ENCODE measurements at regions not wholly inside any gene's neighbourhood (a gene's known extent, or its start where the extent isn't known, plus 50 kb on each side); places are given as distances from the start of the nearest gene placed in this dataset.
"Not testable (repeated sequence)": the region's sequence is repeated elsewhere in the genome, so short reads cannot be mapped to it uniquely, and the experiment has no call there.

DNA sequence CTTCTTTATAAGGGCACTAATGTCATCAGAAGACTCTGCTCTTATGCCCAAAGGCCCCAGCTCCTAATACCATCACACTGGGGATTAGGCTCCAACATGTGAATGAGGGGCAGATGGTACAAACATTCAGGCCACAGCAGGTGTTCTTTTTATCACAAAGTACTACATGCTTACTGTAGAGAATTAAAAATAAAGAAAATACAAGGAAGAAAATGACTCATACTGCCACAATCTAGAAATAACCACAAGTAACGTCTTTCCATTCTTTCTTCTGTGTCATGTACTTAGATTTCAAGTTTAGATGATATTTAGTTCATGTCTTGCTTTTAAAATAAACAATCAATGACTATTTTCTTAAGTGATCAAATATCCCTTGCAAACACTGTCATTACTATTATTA, 100.3 kb upstream of the NEDD4L start:
- H3K9me3 Mint-ChIP-seq: no peaks in the 10 kb centered on the region
- H3K27ac Mint-ChIP-seq: no peak overlapping the region
- no peaks in the 10 kb centered on the region for H3K4me1 Mint-ChIP-seq
- DNase-seq (ENCODE audit: low spot score in 2 of 2): no peak
- no peak for ATAC-seq (ENCODE audit: low read depth)
- H3K4me3 Mint-ChIP-seq: no peak overlapping the region
- H3K36me3 Mint-ChIP-seq: no peaks in the 10 kb centered on the region
- peaks cover 7% of the 10 kb centered on the region for H3K27me3 Mint-ChIP-seq

DNA sequence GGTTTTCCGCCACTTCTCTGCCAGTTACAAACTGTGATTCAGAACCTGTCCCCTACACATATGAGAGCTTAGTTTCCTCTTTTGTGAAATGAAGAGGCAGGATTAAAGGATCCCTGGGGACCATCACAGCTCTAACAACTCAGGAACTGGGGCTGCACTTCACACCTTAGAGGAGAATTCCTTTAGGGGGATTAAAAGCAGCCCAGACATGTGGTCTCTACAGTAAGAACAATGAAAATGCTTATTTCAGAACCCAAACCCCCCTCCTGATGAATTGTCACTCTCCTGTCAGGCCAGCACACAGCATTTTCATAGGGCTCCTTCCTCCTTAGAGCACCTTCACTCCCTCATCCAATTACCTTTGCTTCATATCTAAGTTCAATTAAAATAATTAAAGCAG, 101.5 kb upstream of the NEDD4L start:
- no peaks in the 10 kb centered on the region for H3K4me1 Mint-ChIP-seq
- no peaks in the 10 kb centered on the region for H3K36me3 Mint-ChIP-seq
- peaks cover 8% of the 10 kb centered on the region for H3K27me3 Mint-ChIP-seq
- peak overlapping the region; percentile 24 for H3K27ac Mint-ChIP-seq
- no peaks in the 10 kb centered on the region for H3K9me3 Mint-ChIP-seq
- no peak for DNase-seq (ENCODE audit: low spot score in 2 of 2)
- no peak for ATAC-seq (ENCODE audit: low read depth)
- H3K4me3 Mint-ChIP-seq: no peak overlapping the region

DNA sequence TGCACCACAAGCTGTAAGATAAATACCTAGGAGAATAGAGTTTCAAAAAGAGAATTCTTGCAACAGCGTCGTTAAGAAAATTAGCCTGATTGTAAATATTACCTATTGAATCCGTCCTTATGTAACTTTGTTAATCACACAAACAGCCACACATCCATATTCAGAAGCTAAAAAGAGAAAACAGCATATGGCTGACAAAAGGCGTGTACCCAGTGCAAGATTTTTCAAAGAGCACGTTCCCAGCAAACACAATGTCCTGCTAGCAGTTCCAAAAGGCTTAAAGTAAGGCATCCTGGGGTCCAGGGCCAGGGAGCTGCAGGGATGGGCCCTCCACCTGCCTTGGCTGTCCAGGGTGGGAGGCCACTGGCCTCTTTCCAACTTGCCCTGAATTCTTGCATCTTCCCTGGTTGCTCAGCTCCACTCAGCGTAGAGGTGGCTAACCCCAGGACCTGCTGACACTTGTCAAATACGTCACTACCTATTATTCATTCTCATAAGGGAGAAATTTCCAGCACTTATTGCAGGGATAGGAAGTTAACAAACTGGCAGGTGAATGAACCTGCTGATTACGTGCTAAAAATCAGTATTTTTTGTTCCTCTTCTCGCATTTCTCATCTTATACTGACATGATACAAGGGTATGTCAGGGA, 102.1 kb upstream of the NEDD4L start:
- Mint-ChIP-seq H3K27me3 (peaks cover 8% of the 10 kb centered on the region), H3K27ac (no peak overlapping the region), H3K4me1 (no peaks in the 10 kb centered on the region), H3K36me3 (no peaks in the 10 kb centered on the region), H3K4me3 (no peak overlapping the region), H3K9me3 (no peaks in the 10 kb centered on the region)
- ATAC-seq (ENCODE audit: low read depth) (no peak), DNase-seq (ENCODE audit: low spot score in 2 of 2) (no peak)

DNA sequence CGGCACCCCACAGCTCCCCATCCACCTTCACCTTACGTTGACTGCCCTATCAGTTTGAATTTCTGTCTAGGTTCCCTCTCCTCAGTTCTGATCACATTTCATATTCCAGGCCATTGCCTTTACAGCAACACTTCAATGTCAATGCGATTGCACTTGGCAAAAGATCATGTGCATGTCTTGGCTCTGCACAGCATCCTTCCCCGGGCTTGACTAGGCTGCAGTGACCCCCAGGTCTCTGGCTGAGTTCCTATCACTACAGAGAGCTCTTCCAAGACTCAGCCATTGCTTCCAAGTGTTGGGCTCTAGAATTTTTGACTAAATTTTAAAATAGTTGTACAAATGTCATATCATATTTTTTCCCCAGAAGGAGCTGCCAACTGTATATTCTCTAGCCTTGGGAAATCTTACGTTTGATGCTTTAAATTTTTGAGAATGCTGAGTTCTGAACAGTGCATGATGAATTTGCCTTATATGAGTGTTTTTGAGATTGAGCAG, 103.8 kb upstream of the NEDD4L start:
- Mint-ChIP-seq H3K4me3 (no peak overlapping the region), H3K9me3 (no peaks in the 10 kb centered on the region), H3K36me3 (no peaks in the 10 kb centered on the region), H3K27me3 (peaks cover 8% of the 10 kb centered on the region), H3K4me1 (no peaks in the 10 kb centered on the region), H3K27ac (no peak overlapping the region)
- ATAC-seq (ENCODE audit: low read depth) (no peak), DNase-seq (ENCODE audit: low spot score in 2 of 2) (no peak)

DNA sequence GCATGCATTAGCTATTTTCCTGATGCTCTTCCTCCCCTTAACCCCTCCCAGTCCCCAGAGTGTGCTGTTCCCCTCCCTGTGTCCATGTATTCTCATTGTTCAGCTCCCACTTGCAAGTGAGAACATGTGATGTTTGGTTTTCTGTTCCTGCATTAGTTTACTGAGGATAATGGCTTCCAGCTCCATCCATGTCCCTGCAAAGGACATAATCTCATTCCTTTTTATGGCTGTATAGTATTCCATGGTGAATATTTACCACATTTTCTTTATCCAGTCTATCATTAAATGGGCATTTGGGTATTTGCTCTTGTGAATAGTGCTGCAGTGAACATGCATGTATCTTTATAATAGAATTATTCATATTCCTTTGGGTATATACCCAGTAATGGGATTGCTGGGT, 109.7 kb upstream of the NEDD4L start:
- not testable (repeated sequence) for DNase-seq (ENCODE audit: low spot score in 2 of 2); ATAC-seq (ENCODE audit: low read depth); H3K4me3 Mint-ChIP-seq; H3K4me1 Mint-ChIP-seq; H3K27ac Mint-ChIP-seq; H3K36me3 Mint-ChIP-seq; H3K9me3 Mint-ChIP-seq; H3K27me3 Mint-ChIP-seq

DNA sequence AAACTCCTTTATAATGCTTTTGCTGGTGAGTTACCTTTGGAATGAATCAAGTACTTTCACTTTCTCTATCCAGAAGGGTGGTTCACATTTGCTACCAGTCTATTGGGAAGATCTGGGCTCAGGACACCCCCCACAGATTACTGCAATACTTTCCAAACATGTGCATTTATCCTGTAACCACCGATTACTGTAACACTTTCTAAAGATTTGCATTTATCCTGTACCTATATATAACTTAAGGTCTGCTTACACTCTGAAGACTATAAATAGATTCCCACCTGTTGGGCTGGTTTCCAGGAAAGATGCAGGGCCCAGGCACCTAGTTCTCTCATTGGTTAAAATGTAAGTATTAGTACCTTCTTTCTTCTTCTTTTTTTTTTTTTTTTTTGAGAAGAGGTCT, 113.0 kb upstream of the NEDD4L start:
- Mint-ChIP-seq H3K27me3 (no peaks in the 10 kb centered on the region), H3K9me3 (no peaks in the 10 kb centered on the region), H3K4me3 (no peak overlapping the region), H3K4me1 (peaks cover 7% of the 10 kb centered on the region), H3K36me3 (peaks cover 2% of the 10 kb centered on the region), H3K27ac (no peak overlapping the region)
- DNase-seq (ENCODE audit: low spot score in 2 of 2) (no peak), ATAC-seq (ENCODE audit: low read depth) (peak; percentile 51)

DNA sequence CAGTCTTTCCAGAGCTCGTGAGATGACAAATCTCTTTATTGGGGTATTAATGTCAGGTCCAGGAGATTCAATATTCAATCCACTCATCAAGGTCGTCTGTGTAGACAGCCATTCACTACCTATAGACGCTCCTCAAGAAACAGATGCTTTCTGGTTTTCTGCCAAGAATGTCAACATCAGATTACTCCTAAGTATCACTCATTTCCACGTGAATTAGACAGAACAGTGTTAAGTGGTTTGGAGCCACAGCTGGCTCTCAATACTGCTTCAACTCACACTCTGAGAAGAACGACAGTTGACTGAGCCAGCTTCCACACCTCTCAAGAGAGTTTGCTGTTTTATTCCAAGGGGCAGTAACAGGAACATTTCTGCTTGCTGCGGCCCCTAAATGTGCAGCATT, 113.5 kb upstream of the NEDD4L start:
- no peak overlapping the region for H3K27ac Mint-ChIP-seq

DNA sequence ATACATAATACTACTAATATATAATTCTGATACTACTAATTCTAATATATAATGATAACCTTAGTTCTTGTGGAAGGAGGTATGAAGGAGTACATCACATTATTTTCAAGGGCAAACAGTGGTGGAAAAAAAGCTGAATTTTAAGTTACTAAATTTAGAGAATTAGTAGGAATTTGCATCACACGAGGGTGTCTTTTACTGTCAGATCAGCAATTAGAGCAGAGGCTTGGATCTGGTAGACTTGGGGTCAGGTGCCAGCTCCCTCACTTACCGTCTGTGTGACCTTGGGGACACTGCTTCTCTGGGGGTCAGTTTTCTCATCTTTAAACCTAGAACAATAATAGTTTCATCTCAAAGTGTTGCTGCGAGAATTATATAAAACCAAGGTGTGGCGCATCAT, 114.1 kb upstream of the NEDD4L start:
- no peaks in the 10 kb centered on the region for H3K9me3 Mint-ChIP-seq

More for the DNA sequence above, 113.5 kb upstream of the NEDD4L start:
- no peak overlapping the region for H3K4me3 Mint-ChIP-seq
- peaks cover 2% of the 10 kb centered on the region for H3K36me3 Mint-ChIP-seq
- no peak for DNase-seq (ENCODE audit: low spot score in 2 of 2)
- H3K9me3 Mint-ChIP-seq: no peaks in the 10 kb centered on the region
- H3K27me3 Mint-ChIP-seq: no peaks in the 10 kb centered on the region
- peaks cover 7% of the 10 kb centered on the region for H3K4me1 Mint-ChIP-seq
- ATAC-seq (ENCODE audit: low read depth): no peak

DNA sequence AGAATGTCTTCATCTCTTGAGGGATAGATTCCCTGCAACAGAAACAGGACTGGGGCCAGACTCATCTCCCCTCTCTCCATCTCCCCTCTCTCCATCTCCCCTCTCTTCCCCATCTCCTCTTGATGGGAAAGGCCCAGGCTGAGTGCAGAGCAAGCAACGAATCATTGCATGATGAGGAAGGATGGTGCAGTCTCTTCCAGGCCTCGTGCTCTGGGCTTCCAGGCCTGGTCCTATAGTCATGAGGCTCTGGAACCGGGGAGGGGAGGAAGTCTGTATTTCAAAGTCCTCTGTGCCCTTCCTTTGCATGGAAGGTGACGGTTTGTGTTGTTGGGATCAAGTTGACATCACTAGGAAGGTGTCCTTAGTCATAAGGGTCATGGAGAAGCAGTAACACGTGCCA, 115.6 kb upstream of the NEDD4L start:
- H3K4me3 Mint-ChIP-seq: no peak overlapping the region
- DNase-seq (ENCODE audit: low spot score in 2 of 2) (no peak), ATAC-seq (ENCODE audit: low read depth) (no peak)
- H3K27me3 Mint-ChIP-seq: no peaks in the 10 kb centered on the region
- H3K36me3 Mint-ChIP-seq: peaks cover 2% of the 10 kb centered on the region
- H3K9me3 Mint-ChIP-seq: no peaks in the 10 kb centered on the region
- H3K27ac Mint-ChIP-seq: no peak overlapping the region
- H3K4me1 Mint-ChIP-seq: peaks cover 7% of the 10 kb centered on the region

More for the DNA sequence above, 114.1 kb upstream of the NEDD4L start:
- Mint-ChIP-seq H3K4me3 (no peak overlapping the region), H3K4me1 (peaks cover 7% of the 10 kb centered on the region), H3K36me3 (peaks cover 2% of the 10 kb centered on the region), H3K27ac (no peak overlapping the region), H3K27me3 (no peaks in the 10 kb centered on the region)
- DNase-seq (ENCODE audit: low spot score in 2 of 2): no peak
- ATAC-seq (ENCODE audit: low read depth): no peak

DNA sequence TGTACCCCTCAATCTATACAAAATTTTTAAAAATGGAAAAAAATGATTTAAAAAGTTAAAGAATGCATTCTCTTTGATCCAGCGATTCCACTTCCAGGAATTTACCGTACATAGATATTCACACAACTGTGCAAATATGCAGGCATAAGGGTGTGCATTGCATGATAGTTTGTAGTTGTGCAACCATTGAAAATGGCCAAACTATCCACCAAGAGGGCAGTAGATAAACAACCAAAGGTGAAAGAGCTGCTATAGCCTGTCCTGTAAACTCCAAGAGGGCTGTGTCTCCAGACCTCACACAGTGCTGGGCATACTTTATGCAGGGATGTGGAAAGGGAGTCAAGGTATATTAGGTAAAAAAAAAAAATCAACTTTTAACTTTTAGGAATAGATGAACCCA, 116.5 kb upstream of the NEDD4L start:
- Mint-ChIP-seq H3K27me3 (no peaks in the 10 kb centered on the region), H3K36me3 (no peaks in the 10 kb centered on the region), H3K27ac (no peak overlapping the region), H3K4me1 (peaks cover 7% of the 10 kb centered on the region), H3K4me3 (no peak overlapping the region), H3K9me3 (no peaks in the 10 kb centered on the region)
- ATAC-seq (ENCODE audit: low read depth): no peak
- no peak for DNase-seq (ENCODE audit: low spot score in 2 of 2)

DNA sequence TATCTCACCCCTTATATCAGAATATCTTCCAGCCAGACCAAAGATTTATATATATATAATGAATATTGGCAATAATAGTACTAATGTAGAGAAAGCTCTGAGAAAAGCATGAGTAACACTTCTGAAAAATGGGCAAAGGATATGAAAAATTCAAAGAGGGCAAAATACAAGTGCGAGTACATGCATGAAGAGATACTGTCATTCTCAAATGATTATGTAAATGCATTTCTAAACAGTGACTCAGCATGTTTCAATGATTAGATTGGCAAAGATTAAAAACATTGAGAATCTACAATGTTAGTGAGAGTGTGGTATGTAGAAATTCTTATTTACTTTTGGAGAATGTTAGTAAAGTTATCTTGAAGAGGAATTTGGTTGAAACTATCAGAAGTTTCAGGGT, 118.3 kb upstream of the NEDD4L start:
- Mint-ChIP-seq H3K4me1 (peaks cover 3% of the 10 kb centered on the region), H3K27ac (no peak overlapping the region), H3K4me3 (no peak overlapping the region), H3K9me3 (no peaks in the 10 kb centered on the region), H3K27me3 (no peaks in the 10 kb centered on the region), H3K36me3 (no peaks in the 10 kb centered on the region)
- no peak for ATAC-seq (ENCODE audit: low read depth)
- no peak for DNase-seq (ENCODE audit: low spot score in 2 of 2)

DNA sequence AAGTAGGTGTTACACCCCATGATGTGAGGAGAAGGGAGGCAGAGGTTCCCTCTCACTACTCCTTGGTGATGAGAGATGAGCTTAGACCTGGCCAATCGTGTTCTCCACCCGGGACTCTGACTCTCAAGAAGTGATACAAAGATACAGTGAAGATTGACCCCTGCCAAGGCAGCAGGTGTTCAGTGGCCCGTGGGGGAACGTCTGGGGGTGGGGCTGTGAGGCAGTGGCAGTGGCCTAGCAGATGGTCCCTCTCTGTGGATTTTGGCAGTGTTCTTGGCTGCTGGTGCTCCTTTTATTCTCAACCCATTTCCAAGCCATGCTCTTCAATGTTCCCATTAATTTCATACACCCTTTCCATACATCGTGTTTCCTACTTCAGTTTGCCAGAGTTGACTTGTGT, 120.4 kb upstream of the NEDD4L start:
- Mint-ChIP-seq H3K4me1 (no peaks in the 10 kb centered on the region), H3K9me3 (no peaks in the 10 kb centered on the region), H3K36me3 (no peaks in the 10 kb centered on the region), H3K4me3 (no peak overlapping the region), H3K27ac (no peak overlapping the region), H3K27me3 (no peaks in the 10 kb centered on the region)
- ATAC-seq (ENCODE audit: low read depth) (no peak), DNase-seq (ENCODE audit: low spot score in 2 of 2) (no peak)

DNA sequence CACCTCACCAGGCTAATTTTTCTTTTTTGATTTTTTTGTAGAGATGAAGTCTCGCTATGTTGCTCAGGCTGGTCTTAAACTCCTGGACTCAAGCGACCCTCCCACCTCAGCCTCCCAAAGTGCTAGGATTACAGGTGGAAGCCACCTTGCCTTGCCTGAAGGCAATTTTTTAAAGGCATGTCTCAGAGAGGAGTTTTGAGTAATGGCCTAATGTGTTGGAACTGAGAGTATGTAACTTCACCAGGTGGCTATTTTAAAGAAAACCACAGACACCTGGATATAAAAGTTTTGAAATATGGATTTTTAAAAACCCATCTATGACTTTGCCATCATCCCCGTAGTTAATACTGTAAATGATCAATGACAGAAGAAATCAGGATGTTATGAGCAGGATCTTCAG, 119.8 kb upstream of the ATP8B1 start:
- Mint-ChIP-seq H3K36me3 (no peaks in the 10 kb centered on the region), H3K4me1 (no peaks in the 10 kb centered on the region), H3K9me3 (peaks cover 2% of the 10 kb centered on the region), H3K4me3 (no peak overlapping the region), H3K27me3 (no peaks in the 10 kb centered on the region), H3K27ac (no peak overlapping the region)
- no peak for DNase-seq (ENCODE audit: low spot score in 2 of 2)
- no peak for ATAC-seq (ENCODE audit: low read depth)

DNA sequence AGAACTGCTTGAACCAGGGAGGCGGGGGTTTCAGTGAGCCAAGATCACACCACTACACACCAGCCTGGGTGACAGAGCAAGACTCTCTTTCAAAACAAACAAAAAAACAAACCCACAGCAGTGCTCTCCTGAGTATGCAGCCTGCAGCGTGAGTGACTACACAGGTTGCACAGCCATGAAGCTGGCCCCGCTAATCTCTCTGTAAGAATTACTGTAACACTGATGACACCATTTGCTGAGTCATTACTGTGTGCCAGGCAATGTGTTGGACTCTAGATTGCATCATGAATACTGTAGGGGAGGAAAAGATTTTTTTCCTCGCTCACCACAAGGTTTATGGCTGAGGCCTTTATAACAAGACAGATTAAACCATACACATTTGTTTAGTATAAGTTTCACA, 118.6 kb upstream of the ATP8B1 start:
- no peak overlapping the region for H3K4me3 Mint-ChIP-seq
- ATAC-seq (ENCODE audit: low read depth): no peak
- H3K36me3 Mint-ChIP-seq: no peaks in the 10 kb centered on the region
- no peak overlapping the region for H3K27ac Mint-ChIP-seq
- peaks cover 2% of the 10 kb centered on the region for H3K9me3 Mint-ChIP-seq
- H3K27me3 Mint-ChIP-seq: no peaks in the 10 kb centered on the region
- peaks cover 1% of the 10 kb centered on the region for H3K4me1 Mint-ChIP-seq
- DNase-seq (ENCODE audit: low spot score in 2 of 2): no peak

DNA sequence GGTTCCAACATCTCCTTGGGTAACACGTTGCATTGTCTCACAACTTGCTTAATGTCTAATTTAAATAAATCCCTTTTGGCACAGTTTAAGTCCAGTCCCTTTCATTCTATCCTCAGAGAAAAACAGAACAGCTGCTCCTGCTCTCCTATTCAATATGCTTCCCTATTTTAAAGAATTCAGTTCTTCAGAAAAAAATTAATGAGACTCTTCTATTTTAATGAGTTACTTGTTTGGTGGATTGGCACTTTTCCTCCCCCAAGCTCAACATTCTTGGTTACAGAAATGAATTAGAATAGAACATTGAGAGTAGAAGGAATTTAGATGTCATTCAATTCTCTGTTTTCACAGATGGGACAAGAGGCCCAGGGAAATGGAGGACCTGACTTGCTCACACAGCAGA, 116.9 kb upstream of the ATP8B1 start:
- Mint-ChIP-seq H3K4me3 (no peak overlapping the region), H3K9me3 (peaks cover 2% of the 10 kb centered on the region), H3K27ac (no peak overlapping the region), H3K4me1 (peaks cover 12% of the 10 kb centered on the region), H3K27me3 (no peaks in the 10 kb centered on the region), H3K36me3 (no peaks in the 10 kb centered on the region)
- DNase-seq (ENCODE audit: low spot score in 2 of 2) (no peak), ATAC-seq (ENCODE audit: low read depth) (no peak)
